Stimulated activated CD4-positive, alpha-beta T cell treated with anti-CD3 and anti-CD28 coated beads, TNF-alpha, amount 100 ng/mL, for 4 hours (primary cell): ENCODE measurements at regions not wholly inside any gene's neighbourhood (a gene's known extent, or its start where the extent isn't known, plus 50 kb on each side); places are given as distances from the start of the nearest gene placed in this dataset.

Experiments
- DNase-seq, 3 experiments: peaks; one replicate each; pipeline ENCODE4 v3.0.0-alpha.2; 2020; ENCODE audit warnings: low read depth in 3 of 3

DNA sequence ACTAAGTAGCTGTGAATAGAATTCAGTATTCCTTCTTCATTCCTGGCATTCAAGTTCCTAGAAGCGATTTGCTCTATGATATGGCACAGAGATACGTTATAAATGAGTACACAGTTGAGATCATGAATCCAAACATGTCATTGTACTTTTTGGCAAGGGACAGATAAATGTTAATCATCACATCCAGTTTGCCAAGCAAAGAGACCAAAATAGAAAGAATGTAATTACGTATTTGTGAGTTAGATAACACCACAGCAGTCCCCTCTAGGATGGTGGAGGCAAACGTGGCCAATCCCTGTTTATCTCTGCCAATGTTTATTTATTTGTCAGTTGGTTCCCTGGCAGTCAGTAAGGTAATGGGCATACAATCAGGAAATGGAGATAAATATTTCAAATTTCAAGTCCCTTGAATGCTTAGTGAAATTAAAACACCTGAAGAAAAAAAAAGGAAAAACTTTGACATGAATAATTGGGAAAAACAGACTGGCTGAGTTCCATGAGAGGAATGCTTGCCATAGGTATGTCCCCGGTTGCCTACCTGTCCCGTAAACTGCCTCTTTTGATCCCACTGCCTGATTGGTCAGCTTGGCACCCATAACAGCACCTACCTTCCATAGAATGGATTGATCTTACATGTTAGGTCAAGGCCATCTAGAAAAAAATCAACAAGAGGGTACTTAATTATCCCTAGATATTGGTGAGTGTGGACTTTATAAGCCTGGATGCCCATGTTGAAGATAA is 451.1 kb upstream of the NETO1 start:
- DNase-seq = no peak

GRCh38 chr18:73316513-73316912 is 448.7 kb upstream of the NETO1 start:
- DNase-seq = no peak

DNA sequence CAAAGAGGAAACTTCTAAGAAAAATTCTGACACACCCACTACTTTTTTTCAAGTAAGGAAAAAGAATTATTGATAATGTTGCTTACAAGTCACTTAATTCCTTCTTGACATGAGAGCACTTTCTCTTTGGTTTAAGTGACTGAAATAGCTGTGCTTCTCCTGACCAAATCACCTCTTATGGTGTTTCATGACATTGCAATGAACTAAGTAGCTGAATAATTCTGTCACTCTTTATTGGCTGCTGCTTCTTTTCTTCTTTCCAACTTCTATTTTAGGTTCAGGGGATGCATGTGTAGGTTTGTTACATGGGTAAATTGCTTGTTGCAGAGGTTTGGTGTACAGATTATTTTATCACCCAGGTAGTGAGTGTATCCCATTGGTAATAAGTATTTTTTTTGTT is 447.6 kb upstream of the NETO1 start:
- DNase-seq = no peak

DNA sequence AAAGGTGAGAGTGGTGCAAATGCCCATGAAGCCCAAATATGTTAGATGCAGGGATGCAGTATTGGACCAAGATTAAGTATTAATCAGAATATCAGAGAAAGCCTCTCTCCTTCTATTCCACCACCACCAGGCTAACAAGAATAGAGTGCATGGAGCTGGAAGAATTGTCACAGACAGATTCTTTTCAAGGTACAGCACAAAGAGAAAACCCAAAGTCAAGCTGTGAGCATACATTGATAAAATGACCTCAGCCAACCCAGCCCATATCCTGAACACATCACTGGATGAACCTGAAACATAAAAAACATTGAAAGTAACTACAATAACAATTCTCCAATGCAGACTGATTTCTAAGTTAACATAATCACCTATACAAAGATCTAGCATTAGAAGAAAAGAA is 445.7 kb upstream of the NETO1 start:
- DNase-seq = no peak

- no peak for DNase-seq
These were observed 428.9 kb upstream of the NETO1 start for GRCh38 chr18:73296686-73297085.

DNA sequence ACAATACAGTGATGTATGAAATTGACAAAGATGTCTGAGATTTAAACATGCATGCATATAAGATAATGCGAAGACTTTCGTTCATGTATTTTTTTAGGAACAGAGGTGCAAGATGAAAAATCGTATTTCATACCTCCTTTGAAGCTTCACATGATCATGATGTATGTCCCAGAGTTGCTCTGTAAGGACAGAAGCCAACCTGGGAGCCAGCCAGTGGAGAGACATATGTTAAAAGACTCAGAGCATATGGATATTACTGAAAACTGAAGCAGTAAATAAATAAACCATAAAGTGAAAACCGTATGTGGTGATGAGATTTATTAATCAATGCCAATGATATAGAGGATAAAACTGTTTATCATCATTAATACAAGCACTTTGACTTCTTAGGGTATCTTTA is 424.4 kb upstream of the NETO1 start:
- DNase-seq = no peak

DNA sequence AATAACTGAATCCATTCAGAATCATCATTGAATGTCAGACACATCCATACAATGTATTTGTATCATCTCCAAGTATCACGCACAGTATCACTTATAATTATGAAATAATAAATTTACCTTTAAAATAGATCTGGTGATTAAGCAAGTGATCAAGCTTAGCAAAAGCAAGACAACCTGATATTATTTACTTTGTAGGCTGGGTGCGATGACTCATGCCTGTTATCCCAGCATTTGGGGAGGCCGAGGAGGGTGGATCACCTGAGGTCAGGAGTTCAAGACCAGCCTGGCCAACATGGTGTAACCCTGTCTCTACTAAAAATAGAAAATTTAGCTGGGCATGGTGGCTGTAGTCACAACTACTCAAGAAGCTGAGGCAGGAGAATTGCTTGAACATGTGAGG is 421.0 kb upstream of the NETO1 start:
- no peak for DNase-seq

GRCh38 chr18:73286584-73286983 is 418.8 kb upstream of the NETO1 start:
- no peak for DNase-seq

GRCh38 chr18:73283788-73284187 is 416.0 kb upstream of the NETO1 start:
- no peak for DNase-seq

GRCh38 chr18:73283032-73283431 is 415.2 kb upstream of the NETO1 start:
- DNase-seq = no peak

GRCh38 chr18:73279498-73279897 is 411.7 kb upstream of the NETO1 start:
- no peak for DNase-seq

DNA sequence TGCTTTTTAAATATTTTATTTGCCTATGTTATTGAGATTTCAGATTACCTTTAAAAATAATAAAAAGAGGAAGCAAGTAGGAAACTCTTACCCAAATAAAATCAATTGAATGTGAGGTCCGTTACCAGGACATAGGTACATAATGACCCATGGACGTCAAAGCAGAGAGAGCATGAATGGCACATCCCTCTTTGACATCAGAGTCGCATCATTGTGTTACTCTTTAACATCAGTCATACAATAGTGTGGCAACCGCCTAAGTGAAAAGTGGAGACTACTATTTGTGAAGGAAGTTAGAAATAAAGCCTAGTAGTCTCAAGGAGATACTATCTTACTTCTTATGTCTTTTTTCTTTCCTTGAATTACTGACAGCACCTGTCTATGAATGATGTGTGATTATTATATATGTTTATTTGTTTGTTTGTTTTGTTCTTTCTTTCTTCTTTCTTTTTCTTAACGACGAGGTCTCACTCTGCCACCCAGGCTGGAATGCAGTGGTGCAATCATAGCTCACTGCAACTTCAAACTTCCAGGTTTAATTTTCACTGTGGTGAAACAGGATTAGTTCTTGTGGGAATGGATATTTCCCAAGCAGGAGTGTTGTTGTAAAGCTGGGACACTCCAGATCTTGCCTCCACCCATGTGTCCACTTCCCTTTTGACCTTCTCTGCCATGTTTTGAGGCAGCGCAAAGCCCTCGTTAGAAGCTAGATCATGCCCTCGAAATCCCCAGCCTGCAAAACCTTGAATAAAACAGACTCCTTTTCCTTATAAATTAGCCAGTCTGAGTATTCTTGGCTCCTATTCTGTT is 407.2 kb upstream of the NETO1 start:
- DNase-seq = no peak

DNA sequence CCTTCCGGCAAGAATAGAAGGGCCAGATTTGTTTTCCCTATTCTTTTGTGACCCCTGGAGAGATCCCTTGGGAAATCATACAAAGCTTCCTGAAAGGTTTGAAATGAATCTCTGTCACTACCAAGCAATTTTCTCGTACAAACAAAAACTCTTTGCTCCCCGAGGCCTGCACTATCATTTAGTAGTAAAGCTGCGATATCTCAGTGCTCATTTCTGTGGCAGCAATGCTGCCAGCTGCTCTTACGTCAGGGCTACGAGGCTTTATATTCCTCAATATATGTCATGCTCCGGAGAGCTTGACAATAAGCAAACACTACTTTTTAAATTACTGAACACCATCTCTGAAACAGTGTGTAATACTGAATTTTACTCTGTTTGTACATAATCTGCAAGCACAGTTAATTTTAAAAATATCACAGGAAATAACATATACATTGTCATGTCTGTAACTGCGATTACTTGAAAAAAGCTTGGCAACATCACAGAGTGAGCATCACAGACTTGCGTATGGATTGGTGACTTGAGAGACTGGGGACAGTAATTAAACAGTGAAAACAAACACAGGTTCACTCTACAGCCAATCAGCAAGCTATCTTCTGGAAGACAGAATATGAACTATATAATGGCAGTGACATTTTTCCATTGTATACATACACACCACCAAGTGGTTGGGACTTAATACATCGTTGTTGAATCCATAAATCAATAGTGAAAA is 403.3 kb upstream of the NETO1 start:
- DNase-seq = no peak

DNA sequence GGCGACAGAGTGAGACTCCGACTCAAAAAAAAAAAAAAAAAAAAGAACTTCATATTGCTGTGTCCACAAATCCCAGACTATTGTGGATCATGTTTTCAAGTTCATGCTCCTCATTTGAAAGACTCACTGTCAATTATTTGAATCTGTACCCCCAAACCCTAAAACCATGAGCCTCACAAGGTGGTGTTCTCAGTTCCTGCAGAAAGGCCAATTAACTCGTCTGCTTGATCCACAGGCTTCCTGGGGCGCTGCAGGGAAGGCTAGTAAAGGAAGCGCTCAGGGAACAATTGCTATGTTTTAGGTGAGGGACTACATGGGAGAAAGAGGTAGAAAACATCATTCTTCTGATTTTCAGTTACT is 396.8 kb upstream of the NETO1 start:
- no peak for DNase-seq

DNA sequence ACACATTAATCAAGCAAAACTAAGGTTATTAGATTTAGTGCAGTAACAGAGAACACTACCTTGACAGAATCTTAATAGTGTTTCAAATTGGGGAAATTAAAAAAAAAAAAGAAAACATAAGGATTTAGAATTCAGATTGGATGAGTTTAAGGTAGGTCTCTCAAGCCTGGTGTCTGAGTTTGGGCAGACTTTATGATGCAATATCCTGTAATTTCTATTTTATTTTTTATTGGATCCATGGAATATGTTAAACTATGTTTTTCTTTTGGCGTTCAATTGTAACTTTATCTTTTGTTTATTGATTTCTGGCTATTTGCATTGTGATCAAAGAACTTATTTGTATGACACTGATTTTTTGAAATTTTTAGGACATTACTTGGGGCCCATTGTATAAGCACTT is 394.1 kb upstream of the NETO1 start:
- no peak for DNase-seq

DNA sequence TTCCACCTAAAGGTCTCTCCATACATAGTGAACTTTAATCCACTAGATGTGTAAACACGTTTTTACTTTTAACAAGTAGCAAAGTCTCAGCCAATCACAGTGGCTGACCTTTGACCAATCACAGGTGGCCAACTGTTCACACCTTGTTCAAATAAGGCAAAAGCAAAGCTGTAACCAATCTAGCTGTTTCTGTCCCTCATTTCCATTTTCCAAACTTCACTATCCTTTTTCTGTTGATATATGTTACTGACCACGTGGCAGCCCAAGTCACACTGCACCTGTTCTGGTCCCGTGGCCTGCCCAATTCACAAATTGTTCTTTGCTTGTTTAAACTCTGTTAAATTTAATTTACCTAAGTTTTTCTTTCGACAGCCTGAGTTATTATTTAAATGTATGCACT is 393.5 kb upstream of the NETO1 start:
- DNase-seq = no peak

DNA sequence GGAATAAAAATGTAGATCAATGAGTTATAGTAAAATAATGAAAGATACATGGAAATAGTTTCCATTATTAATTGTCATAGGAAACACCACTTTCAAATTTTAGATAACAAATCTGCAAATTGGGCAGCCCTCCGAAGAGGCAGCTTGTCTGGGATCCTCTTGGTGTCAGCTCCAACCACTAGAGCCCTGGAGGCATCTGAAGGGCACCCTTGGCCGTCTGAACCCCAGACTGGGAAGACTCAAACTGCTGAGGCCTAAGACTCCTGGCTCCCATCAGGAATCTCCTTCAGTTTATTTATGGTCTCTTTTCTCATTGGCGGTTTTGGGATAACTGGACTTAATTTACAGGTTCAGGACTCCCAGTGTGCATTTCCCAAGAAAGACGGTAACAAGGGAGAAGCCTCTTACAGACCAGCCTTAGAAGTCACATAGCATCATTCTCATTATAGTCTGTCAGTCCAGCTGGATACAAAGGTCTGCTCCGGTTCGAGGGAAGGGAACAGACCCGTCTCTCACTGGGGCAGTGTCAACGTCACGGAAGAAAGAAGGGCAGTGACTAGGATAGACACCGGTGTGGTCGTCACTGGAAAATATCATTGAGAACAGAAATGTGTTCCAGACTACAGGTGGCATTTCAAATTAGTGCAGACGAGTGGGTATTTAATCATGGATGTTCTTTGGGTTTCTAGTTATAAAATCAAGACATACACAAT is 390.7 kb upstream of the NETO1 start:
- DNase-seq = no peak

DNA sequence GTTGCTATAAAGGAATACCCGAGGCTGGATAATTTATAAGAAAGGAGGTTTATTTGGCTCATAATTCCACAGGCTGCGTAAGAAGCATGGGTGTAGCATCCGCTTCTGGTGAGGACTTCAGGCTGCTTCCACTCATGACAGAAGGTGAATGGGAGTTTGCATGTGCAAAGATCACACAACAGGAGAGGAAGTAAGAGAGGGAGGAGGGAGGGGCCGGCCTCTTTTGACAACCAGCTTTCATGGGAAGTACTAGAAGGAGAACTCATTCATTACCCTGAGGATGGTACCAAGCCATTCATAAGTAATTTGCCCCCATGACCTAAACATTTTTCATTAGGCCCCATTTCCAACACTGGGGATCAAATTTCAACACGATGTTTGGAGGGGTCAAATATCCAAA is 386.8 kb upstream of the NETO1 start:
- no peak for DNase-seq

DNA sequence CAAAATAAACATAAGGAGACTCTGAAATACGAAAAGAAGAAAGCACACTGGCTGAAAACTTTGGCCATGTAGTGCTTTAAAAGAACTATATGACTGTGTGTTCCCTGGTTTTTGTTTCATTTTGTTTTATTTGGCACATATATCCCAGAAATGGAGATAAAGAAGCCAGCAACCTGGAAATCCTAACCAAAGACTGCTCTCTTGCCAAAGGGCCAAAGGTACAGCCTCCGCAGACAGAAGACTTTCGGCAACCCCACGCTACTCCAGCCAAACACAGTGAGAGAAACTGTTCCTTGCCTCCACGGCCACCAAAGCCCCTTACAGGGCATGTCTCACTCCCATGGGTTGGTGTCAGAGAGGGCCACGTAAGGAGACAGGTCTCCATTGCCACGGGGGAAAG is 381.2 kb upstream of the NETO1 start:
- no peak for DNase-seq

GRCh38 chr18:73246763-73247162 is 379.0 kb upstream of the NETO1 start:
- DNase-seq = no peak

- DNase-seq = no peak
These were observed 377.6 kb upstream of the NETO1 start for GRCh38 chr18:73245345-73245744.

- no peak for DNase-seq
These were observed 376.6 kb upstream of the NETO1 start for GRCh38 chr18:73244401-73244800.
